WTC11 (cell line): ENCODE measurements at regions not wholly inside any gene's neighbourhood (a gene's known extent, or its start where the extent isn't known, plus 50 kb on each side); places are given as distances from the start of the nearest gene placed in this dataset.

Experiments
- ATAC-seq: fragments of 200-7000 bp; cut with Tn5 transposase; 2 replicates; pipeline ENCODE4 v1.10.0; 2021; ENCODE audit warnings: mild to moderate bottlenecking, moderate library complexity
- CTCF ChIA-PET: fragments of 300-600 bp; sonication (Branson Sonifier 250); formaldehyde crosslinking; loops from one replicate; lab custom pipeline; 2021; ENCODE audit warnings: antibody characterized with exemption; lab: Charles Lee
- POLR2A ChIA-PET: fragments of 350-600 bp; sonication (Branson Sonifier 250); formaldehyde crosslinking; loops from one replicate; lab custom pipeline; 2021; ENCODE audit warnings: antibody characterized with exemption; lab: Charles Lee
- DNase-seq: peaks from one replicate; pipeline ENCODE4 v3.0.0; 2021; ENCODE audit warnings: low spot score
- H3K27ac Mint-ChIP-seq: 2 replicates; pipeline ENCODE4 v1.8.0; 2021; ENCODE audit warnings: mixed read lengths
- H3K27me3 Mint-ChIP-seq: 2 replicates; pipeline ENCODE4 v1.8.0; 2021; ENCODE audit warnings: low read depth, mild to moderate bottlenecking, moderate library complexity, mixed read lengths
- H3K36me3 Mint-ChIP-seq: 2 replicates; pipeline ENCODE4 v1.8.0; 2021; ENCODE audit warnings: mixed read lengths
- H3K4me1 Mint-ChIP-seq: 2 replicates; pipeline ENCODE4 v1.8.0; 2022; ENCODE audit warnings: mixed read lengths
- H3K4me3 Mint-ChIP-seq: 2 replicates; pipeline ENCODE4 v1.8.0; 2021; ENCODE audit warnings: mild to moderate bottlenecking, moderate library complexity, mixed read lengths
- H3K9me3 Mint-ChIP-seq: 2 replicates; pipeline ENCODE4 v1.8.0; 2021; ENCODE audit warnings: mixed read lengths
- ATF1 ChIP-seq: sonication (generic); formaldehyde crosslinking; IDR thresholded peaks from 2 replicates; pipeline ENCODE4 v1.8.1; 2023; ENCODE audit warnings: mild to moderate bottlenecking, moderate library complexity, missing genetic modification reagents
- ATF6 ChIP-seq: sonication (generic); formaldehyde crosslinking; IDR thresholded peaks from 2 replicates; pipeline ENCODE4 v1.8.1; 2023; ENCODE audit warnings: mild to moderate bottlenecking, missing genetic modification reagents
- GRHL2 ChIP-seq: fragments of 250-450 bp; sonication (Bioruptor Pico); IDR thresholded peaks from 2 replicates; pipeline ENCODE4 v1.8.0; 2022; ENCODE audit warnings: mild to moderate bottlenecking, moderate library complexity; ENCODE audit not compliant: insufficient replicate concordance, severe bottlenecking
- JAZF1 ChIP-seq: fragments of 250-450 bp; sonication (Bioruptor Pico); IDR thresholded peaks from 2 replicates; pipeline ENCODE4 v1.9.0; 2021; ENCODE audit warnings: moderate library complexity, mild to moderate bottlenecking, inconsistent platforms
- MAX ChIP-seq: sonication (generic); formaldehyde crosslinking; IDR thresholded peaks from 2 replicates; pipeline ENCODE4 v1.8.0; 2022; ENCODE audit warnings: mild to moderate bottlenecking, missing genetic modification reagents
- NFATC4 ChIP-seq: fragments of 250-450 bp; sonication (Bioruptor Pico); IDR thresholded peaks from 2 replicates; pipeline ENCODE4 v1.9.0; 2021; ENCODE audit warnings: mild to moderate bottlenecking
- NFE2L1 ChIP-seq: sonication (generic); formaldehyde crosslinking; IDR thresholded peaks from 2 replicates; pipeline ENCODE4 v1.8.1; 2023; ENCODE audit warnings: missing genetic modification reagents
- RELA ChIP-seq: sonication (generic); formaldehyde crosslinking; IDR thresholded peaks from 2 replicates; pipeline ENCODE4 v1.8.1; 2022; ENCODE audit warnings: missing genetic modification reagents, mild to moderate bottlenecking, borderline replicate concordance
- SMAD3 ChIP-seq: sonication (generic); formaldehyde crosslinking; IDR thresholded peaks from 2 replicates; pipeline ENCODE4 v1.8.0; 2022; ENCODE audit warnings: missing genetic modification reagents, mild to moderate bottlenecking, borderline replicate concordance
- TCF7 ChIP-seq: sonication (generic); formaldehyde crosslinking; IDR thresholded peaks from 2 replicates; pipeline ENCODE4 v1.8.0; 2022; ENCODE audit warnings: mild to moderate bottlenecking, low read depth, missing genetic modification reagents, moderate library complexity
- ZNF219 ChIP-seq: sonication (generic); formaldehyde crosslinking; IDR thresholded peaks from 2 replicates; pipeline ENCODE4 v1.8.0; 2023; ENCODE audit warnings: missing genetic modification reagents, mild to moderate bottlenecking, borderline replicate concordance
- ZNF232 ChIP-seq: sonication (generic); formaldehyde crosslinking; IDR thresholded peaks from 2 replicates; pipeline ENCODE4 v1.8.0; 2022; ENCODE audit warnings: mild to moderate bottlenecking, missing genetic modification reagents
- ZNF512 ChIP-seq: sonication (generic); formaldehyde crosslinking; IDR thresholded peaks from 2 replicates; pipeline ENCODE4 v1.8.1; 2022; ENCODE audit warnings: missing genetic modification reagents, borderline replicate concordance
- TF ChIP-seq, protein P1 (sequence below): sonication (generic); formaldehyde crosslinking; IDR thresholded peaks from 2 replicates; pipeline ENCODE4 v1.8.1; 2023; ENCODE audit warnings: mild to moderate bottlenecking, missing genetic modification reagents, moderate library complexity
- TF ChIP-seq, protein P2 (sequence below): sonication (generic); formaldehyde crosslinking; IDR thresholded peaks from 2 replicates; pipeline ENCODE4 v1.8.0; 2022; ENCODE audit warnings: mild to moderate bottlenecking, missing genetic modification reagents
- TF ChIP-seq, protein P3 (sequence below): sonication (generic); formaldehyde crosslinking; IDR thresholded peaks from 2 replicates; pipeline ENCODE4 v1.8.1; 2023; ENCODE audit warnings: mild to moderate bottlenecking, missing genetic modification reagents, borderline replicate concordance
- TF ChIP-seq, protein P4 (sequence below): sonication (generic); formaldehyde crosslinking; conservative IDR thresholded peaks from 2 replicates; pipeline ENCODE4 v1.8.1; 2023; ENCODE audit warnings: mild to moderate bottlenecking, low read depth, missing genetic modification reagents, moderate library complexity

- no peak for TF ChIP-seq RELA (CRISPR knock-in tag)
- TF ChIP-seq, protein P1, sequence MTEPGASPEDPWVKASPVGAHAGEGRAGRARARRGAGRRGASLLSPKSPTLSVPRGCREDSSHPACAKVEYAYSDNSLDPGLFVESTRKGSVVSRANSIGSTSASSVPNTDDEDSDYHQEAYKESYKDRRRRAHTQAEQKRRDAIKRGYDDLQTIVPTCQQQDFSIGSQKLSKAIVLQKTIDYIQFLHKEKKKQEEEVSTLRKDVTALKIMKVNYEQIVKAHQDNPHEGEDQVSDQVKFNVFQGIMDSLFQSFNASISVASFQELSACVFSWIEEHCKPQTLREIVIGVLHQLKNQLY (CRISPR knock-in tag): no peak
- TF ChIP-seq, protein P2, sequence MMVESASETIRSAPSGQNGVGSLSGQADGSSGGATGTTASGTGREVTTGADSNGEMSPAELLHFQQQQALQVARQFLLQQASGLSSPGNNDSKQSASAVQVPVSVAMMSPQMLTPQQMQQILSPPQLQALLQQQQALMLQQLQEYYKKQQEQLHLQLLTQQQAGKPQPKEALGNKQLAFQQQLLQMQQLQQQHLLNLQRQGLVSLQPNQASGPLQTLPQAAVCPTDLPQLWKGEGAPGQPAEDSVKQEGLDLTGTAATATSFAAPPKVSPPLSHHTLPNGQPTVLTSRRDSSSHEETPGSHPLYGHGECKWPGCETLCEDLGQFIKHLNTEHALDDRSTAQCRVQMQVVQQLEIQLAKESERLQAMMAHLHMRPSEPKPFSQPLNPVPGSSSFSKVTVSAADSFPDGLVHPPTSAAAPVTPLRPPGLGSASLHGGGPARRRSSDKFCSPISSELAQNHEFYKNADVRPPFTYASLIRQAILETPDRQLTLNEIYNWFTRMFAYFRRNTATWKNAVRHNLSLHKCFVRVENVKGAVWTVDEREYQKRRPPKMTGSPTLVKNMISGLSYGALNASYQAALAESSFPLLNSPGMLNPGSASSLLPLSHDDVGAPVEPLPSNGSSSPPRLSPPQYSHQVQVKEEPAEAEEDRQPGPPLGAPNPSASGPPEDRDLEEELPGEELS: no peak
- no peak for TF ChIP-seq NFATC4 (CRISPR knock-in tag)
- no peak for TF ChIP-seq SMAD3 (CRISPR knock-in tag)
- no peak for TF ChIP-seq JAZF1 (CRISPR knock-in tag)
- TF ChIP-seq MAX (CRISPR knock-in tag): no peak
- no peak for TF ChIP-seq GRHL2 (CRISPR knock-in tag)
- no peak for TF ChIP-seq ZNF232 (CRISPR knock-in tag)
- TF ChIP-seq NFE2L1 (CRISPR knock-in tag): no peak
- TF ChIP-seq, protein P3, sequence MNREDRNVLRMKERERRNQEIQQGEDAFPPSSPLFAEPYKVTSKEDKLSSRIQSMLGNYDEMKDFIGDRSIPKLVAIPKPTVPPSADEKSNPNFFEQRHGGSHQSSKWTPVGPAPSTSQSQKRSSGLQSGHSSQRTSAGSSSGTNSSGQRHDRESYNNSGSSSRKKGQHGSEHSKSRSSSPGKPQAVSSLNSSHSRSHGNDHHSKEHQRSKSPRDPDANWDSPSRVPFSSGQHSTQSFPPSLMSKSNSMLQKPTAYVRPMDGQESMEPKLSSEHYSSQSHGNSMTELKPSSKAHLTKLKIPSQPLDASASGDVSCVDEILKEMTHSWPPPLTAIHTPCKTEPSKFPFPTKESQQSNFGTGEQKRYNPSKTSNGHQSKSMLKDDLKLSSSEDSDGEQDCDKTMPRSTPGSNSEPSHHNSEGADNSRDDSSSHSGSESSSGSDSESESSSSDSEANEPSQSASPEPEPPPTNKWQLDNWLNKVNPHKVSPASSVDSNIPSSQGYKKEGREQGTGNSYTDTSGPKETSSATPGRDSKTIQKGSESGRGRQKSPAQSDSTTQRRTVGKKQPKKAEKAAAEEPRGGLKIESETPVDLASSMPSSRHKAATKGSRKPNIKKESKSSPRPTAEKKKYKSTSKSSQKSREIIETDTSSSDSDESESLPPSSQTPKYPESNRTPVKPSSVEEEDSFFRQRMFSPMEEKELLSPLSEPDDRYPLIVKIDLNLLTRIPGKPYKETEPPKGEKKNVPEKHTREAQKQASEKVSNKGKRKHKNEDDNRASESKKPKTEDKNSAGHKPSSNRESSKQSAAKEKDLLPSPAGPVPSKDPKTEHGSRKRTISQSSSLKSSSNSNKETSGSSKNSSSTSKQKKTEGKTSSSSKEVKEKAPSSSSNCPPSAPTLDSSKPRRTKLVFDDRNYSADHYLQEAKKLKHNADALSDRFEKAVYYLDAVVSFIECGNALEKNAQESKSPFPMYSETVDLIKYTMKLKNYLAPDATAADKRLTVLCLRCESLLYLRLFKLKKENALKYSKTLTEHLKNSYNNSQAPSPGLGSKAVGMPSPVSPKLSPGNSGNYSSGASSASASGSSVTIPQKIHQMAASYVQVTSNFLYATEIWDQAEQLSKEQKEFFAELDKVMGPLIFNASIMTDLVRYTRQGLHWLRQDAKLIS (CRISPR knock-in tag): no peak
- no peak for TF ChIP-seq ZNF219 (CRISPR knock-in tag)
- TF ChIP-seq ATF1 (CRISPR knock-in tag): no peak
- TF ChIP-seq ATF6 (CRISPR knock-in tag): no peak
- TF ChIP-seq ZNF512 (CRISPR knock-in tag): no peak
- no peak for TF ChIP-seq TCF7
- TF ChIP-seq, protein P4, sequence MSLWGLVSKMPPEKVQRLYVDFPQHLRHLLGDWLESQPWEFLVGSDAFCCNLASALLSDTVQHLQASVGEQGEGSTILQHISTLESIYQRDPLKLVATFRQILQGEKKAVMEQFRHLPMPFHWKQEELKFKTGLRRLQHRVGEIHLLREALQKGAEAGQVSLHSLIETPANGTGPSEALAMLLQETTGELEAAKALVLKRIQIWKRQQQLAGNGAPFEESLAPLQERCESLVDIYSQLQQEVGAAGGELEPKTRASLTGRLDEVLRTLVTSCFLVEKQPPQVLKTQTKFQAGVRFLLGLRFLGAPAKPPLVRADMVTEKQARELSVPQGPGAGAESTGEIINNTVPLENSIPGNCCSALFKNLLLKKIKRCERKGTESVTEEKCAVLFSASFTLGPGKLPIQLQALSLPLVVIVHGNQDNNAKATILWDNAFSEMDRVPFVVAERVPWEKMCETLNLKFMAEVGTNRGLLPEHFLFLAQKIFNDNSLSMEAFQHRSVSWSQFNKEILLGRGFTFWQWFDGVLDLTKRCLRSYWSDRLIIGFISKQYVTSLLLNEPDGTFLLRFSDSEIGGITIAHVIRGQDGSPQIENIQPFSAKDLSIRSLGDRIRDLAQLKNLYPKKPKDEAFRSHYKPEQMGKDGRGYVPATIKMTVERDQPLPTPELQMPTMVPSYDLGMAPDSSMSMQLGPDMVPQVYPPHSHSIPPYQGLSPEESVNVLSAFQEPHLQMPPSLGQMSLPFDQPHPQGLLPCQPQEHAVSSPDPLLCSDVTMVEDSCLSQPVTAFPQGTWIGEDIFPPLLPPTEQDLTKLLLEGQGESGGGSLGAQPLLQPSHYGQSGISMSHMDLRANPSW (CRISPR knock-in tag): no peak
These were observed 64.1 kb upstream of the MMS22L start for GRCh38 chr6:97347111-97347510.

More at GRCh38 chr6:97347111-97347510, 64.1 kb upstream of the MMS22L start:
- Mint-ChIP-seq H3K36me3 (no peaks in the 10 kb centered on the region), H3K27me3 (no peaks in the 10 kb centered on the region; the same call in 1 of the 2 replicates), H3K4me1 (peaks cover 17% of the 10 kb centered on the region), H3K9me3 (no peaks in the 10 kb centered on the region; the same call in 1 of the 2 replicates), H3K27ac (no peak overlapping the region), H3K4me3 (no peak overlapping the region)
- DNase-seq: no peak
- ATAC-seq: no peak
- ChIA-PET POLR2A (no interaction called here), CTCF (no interaction called here)
